Spleen (tissue), 11 donors: ENCODE measurements at regions not wholly inside any gene's neighbourhood (a gene's known extent, or its start where the extent isn't known, plus 50 kb on each side); places are given as distances from the start of the nearest gene placed in this dataset.

Experiments
- DNase-seq: peaks from one replicate; pipeline ENCODE4 v3.0.0-alpha.2; 2020
- H3K27ac ChIP-seq, 8 donors: fragments of 200-600 bp; sonication (generic) in 7 of 8; 1 replicate in 4 of 8; 2 replicates in 4 of 8; pipeline versions ENCODE4 v1.5.0 to v1.8.0; 2016 to 2021; ENCODE audit warnings: inconsistent platforms in 4 of 8, mild to moderate bottlenecking in 4 of 8, moderate library complexity in 1 of 8
- H3K27me3 ChIP-seq, 7 donors: fragments of 200-600 bp; sonication (generic) in 6 of 7; replicated peaks in 1 of 7; 1 replicate in 4 of 7; 2 replicates in 3 of 7; pipeline versions ENCODE4 v1.5.0 to v1.8.0; 2016 to 2021; ENCODE audit warnings: inconsistent platforms in 3 of 7, mild to moderate bottlenecking in 1 of 7
- H3K36me3 ChIP-seq, 6 donors: fragments of 200-600 bp; sonication (generic) in 5 of 6; 1 replicate in 4 of 6; 2 replicates in 2 of 6; pipeline versions ENCODE4 v1.5.0 to v1.8.0; 2016 to 2021; ENCODE audit warnings: inconsistent platforms in 2 of 6
- H3K4me1 ChIP-seq, 6 donors: fragments of 200-600 bp; sonication (generic) in 5 of 6; 1 replicate in 3 of 6; 2 replicates in 3 of 6; pipeline versions ENCODE4 v1.5.0 to v1.8.0; 2016 to 2021; ENCODE audit warnings: inconsistent platforms in 3 of 6
- H3K4me3 ChIP-seq, 8 donors: fragments of 200-600 bp; sonication (generic) in 7 of 8; 1 replicate in 4 of 8; 2 replicates in 4 of 8; pipeline versions ENCODE4 v1.5.0 to v1.8.0; 2016 to 2021; ENCODE audit warnings: inconsistent platforms in 4 of 8, mild to moderate bottlenecking in 4 of 8, moderate library complexity in 2 of 8
- H3K9me3 ChIP-seq, 8 donors: fragments of 200-600 bp; sonication (generic) in 7 of 8; 1 replicate in 4 of 8; 2 replicates in 4 of 8; pipeline versions ENCODE4 v1.5.0 to v1.8.0; 2016 to 2021; ENCODE audit warnings: inconsistent platforms in 4 of 8
- CTCF ChIP-seq, 11 experiments: fragments of 200-600 bp in 7 of 11; fragments of 450-650 bp in 4 of 11; sonication (generic) in 4 of 11; IDR thresholded peaks in 8 of 11; conservative IDR thresholded peaks in 3 of 11; 1 replicate in 7 of 11; 2 replicates in 4 of 11; pipeline versions ENCODE4 v1.4.0 to v1.8.0; 2016 to 2021; ENCODE audit warnings: antibody characterized with exemption in 11 of 11, inconsistent platforms in 4 of 11, mild to moderate bottlenecking in 1 of 11
- POLR2A ChIP-seq, 3 donors: fragments of 450-650 bp; IDR thresholded peaks; one replicate each; pipeline ENCODE4 v1.5.1; 2017; ENCODE audit warnings: antibody characterized with exemption in 3 of 3, mild to moderate bottlenecking in 1 of 3
- POLR2AphosphoS5 ChIP-seq, 3 donors: sonication (generic); formaldehyde crosslinking; IDR thresholded peaks; one replicate each; pipeline ENCODE4 v1.5.1; 2017; ENCODE audit warnings: antibody characterized with exemption in 3 of 3
- WGBS, 5 donors: extraction: QIAGEN DNeasy Blood & Tissue Kit in 3 of 5; methylation state at CpG; one replicate each; pipeline versions ENCODE4 v1.1.5 to v1.1.7; 2013 to 2018; 5-methylcytosine and 5-hydroxymethylcytosine counted together
- intact Hi-C: fragments of 100-400 bp; cut with DNase I; formaldehyde crosslinking; loops from one replicate; pipeline ENCODE4 v1.15.0; 2023; ENCODE audit warnings: low total_unique reads
- donor health status: healthy with polysubstance abuse.
- donor health status: DM: no; HTN: no; CAD: no; lungs with moderate emphysema.
- donor health status: DM: no; HTN: no; CAD: no.
- donor health status: Bipolar disorder and iron deficiency.
- donor health status: healthy.
- donor health status: DM: no; HTN: no; CAD: no.
- donor health status: DM: yes; HTN: yes; CAD: no.

- no peak for DNase-seq
- no peaks in the 10 kb centered on the region for H3K27me3 ChIP-seq
- no peaks in the 10 kb centered on the region for H3K36me3 ChIP-seq
- intact Hi-C loops, result no loop called here
- H3K4me1 ChIP-seq, result no peaks in the 10 kb centered on the region
- H3K4me3 ChIP-seq, result no peak overlapping the region
- no peak for TF ChIP-seq POLR2A (IDR thresholded peaks at IDR 0.05)
- no peak for TF ChIP-seq CTCF (IDR thresholded peaks at IDR 0.05 in 8 of 11, conservative IDR thresholded peaks at IDR 0.05 in 3 of 11)
- no peak for TF ChIP-seq POLR2AphosphoS5 (IDR thresholded peaks at IDR 0.05)
- no peaks in the 10 kb centered on the region for H3K9me3 ChIP-seq
- H3K27ac ChIP-seq, result no peak overlapping the region
- WGBS, 5 donors, result 87 to 94% (median 91%) methylated on average over 2 of the region's 2 CpGs
These were observed 111.3 kb upstream of the LGSN start for GRCh38 chr6:63430985-63431519.

GRCh38 chr6:63434943-63435342, 115.2 kb upstream of the LGSN start:
- H3K4me1 ChIP-seq, result no peaks in the 10 kb centered on the region
- intact Hi-C loops, result no loop called here
- 81 to 90% (median 83%) methylated on average over 3 of the region's 3 CpGs for WGBS, 5 donors
- H3K36me3 ChIP-seq, result no peaks in the 10 kb centered on the region
- DNase-seq, result no peak
- no peak overlapping the region for H3K4me3 ChIP-seq
- H3K9me3 ChIP-seq, result peaks cover 0 to 6% (median 0%) of the 10 kb centered on the region in 8 donors
- H3K27ac ChIP-seq, result no peak overlapping the region
- H3K27me3 ChIP-seq, result no peaks in the 10 kb centered on the region
- TF ChIP-seq POLR2AphosphoS5 (IDR thresholded peaks at IDR 0.05), result no peak
- TF ChIP-seq CTCF (IDR thresholded peaks at IDR 0.05 in 8 of 11, conservative IDR thresholded peaks at IDR 0.05 in 3 of 11), result no peak
- no peak for TF ChIP-seq POLR2A (IDR thresholded peaks at IDR 0.05)

GRCh38 chr6:63436356-63436755, 116.6 kb upstream of the LGSN start:
- H3K4me1 ChIP-seq, result no peaks in the 10 kb centered on the region
- H3K27ac ChIP-seq, result no peak overlapping the region
- WGBS, 5 donors, result 70 to 74% (median 72%) methylated on average over 2 of the region's 2 CpGs
- H3K36me3 ChIP-seq, result no peaks in the 10 kb centered on the region
- intact Hi-C loops, result no loop called here
- H3K27me3 ChIP-seq, result no peaks in the 10 kb centered on the region
- TF ChIP-seq POLR2AphosphoS5 (IDR thresholded peaks at IDR 0.05) (no peak), POLR2A (IDR thresholded peaks at IDR 0.05) (no peak), CTCF (IDR thresholded peaks at IDR 0.05 in 8 of 11, conservative IDR thresholded peaks at IDR 0.05 in 3 of 11) (no peak)
- H3K4me3 ChIP-seq, result no peak overlapping the region
- peaks cover 0 to 6% (median 0%) of the 10 kb centered on the region in 8 donors for H3K9me3 ChIP-seq
- no peak for DNase-seq

- intact Hi-C loops, result no loop called here
- Histone ChIP-seq H3K36me3 (no peaks in the 10 kb centered on the region), H3K27ac (no peak overlapping the region), H3K4me1 (no peaks in the 10 kb centered on the region), H3K27me3 (no peaks in the 10 kb centered on the region), H3K9me3 (peaks cover 0 to 7% (median 0%) of the 10 kb centered on the region in 8 donors), H3K4me3 (no peak overlapping the region)
- no peak for DNase-seq
- 89 to 96% (median 94%) methylated on average over 3 of the region's 3 CpGs for WGBS, 5 donors
- no peak for TF ChIP-seq POLR2AphosphoS5 (IDR thresholded peaks at IDR 0.05)
These were observed 117.3 kb upstream of the LGSN start for GRCh38 chr6:63437058-63437457.

GRCh38 chr6:63440057-63440456, 120.3 kb upstream of the LGSN start:
- no peaks in the 10 kb centered on the region for H3K4me1 ChIP-seq
- TF ChIP-seq CTCF (IDR thresholded peaks at IDR 0.05 in 8 of 11, conservative IDR thresholded peaks at IDR 0.05 in 3 of 11), result no peak
- TF ChIP-seq POLR2AphosphoS5 (IDR thresholded peaks at IDR 0.05), result no peak
- no peak for TF ChIP-seq POLR2A (IDR thresholded peaks at IDR 0.05)
- H3K4me3 ChIP-seq, result no peak overlapping the region
- H3K9me3 ChIP-seq, result peaks cover 0 to 19% (median 0%) of the 10 kb centered on the region in 8 donors
- 20 to 44% (median 31%) methylated on average over 7 of the region's 7 CpGs for WGBS, 5 donors
- no peaks in the 10 kb centered on the region for H3K36me3 ChIP-seq
- H3K27ac ChIP-seq, result no peak overlapping the region
- H3K27me3 ChIP-seq, result no peaks in the 10 kb centered on the region
- DNase-seq, result no peak
- intact Hi-C loops, result no loop called here
